B cell (primary cell): ENCODE measurements at regions not wholly inside any gene's neighbourhood (a gene's known extent, or its start where the extent isn't known, plus 50 kb on each side); places are given as distances from the start of the nearest gene placed in this dataset.

Source experiments
- ATAC-seq: fragments of 200-7000 bp; cut with Tn5 transposase; one replicate; pipeline ENCODE4 v1.10.0; 2021; ENCODE audit warnings: low read depth, mild to moderate bottlenecking, moderate number of reproducible peaks, moderate library complexity
- CTCF ChIA-PET: fragments of 350-600 bp; sonication (Branson Sonifier 250); formaldehyde crosslinking; loops from one replicate; lab custom pipeline; 2021; ENCODE audit warnings: antibody characterized with exemption, inconsistent platforms; lab: Charles Lee
- POLR2A ChIA-PET: fragments of 350-600 bp; sonication (Branson Sonifier 250); formaldehyde crosslinking; loops from one replicate; lab custom pipeline; 2021; ENCODE audit warnings: antibody characterized with exemption; lab: Charles Lee
- DNase-seq: peaks from one replicate; pipeline ENCODE4 v3.0.0; 2013
- H2AFZ ChIP-seq: 2 replicates; pipeline ENCODE4 v1.6.1; 2012; ENCODE audit warnings: mild to moderate bottlenecking, low read depth, low read length; ENCODE audit not compliant: insufficient read depth, poor library complexity, severe bottlenecking
- H3K27ac ChIP-seq, 2 donors: 1 replicate in 1 of 2; 2 replicates in 1 of 2; pipeline ENCODE4 v1.5.1; 2012 to 2013; ENCODE audit warnings: low read length in 2 of 2, mild to moderate bottlenecking in 2 of 2, moderate library complexity in 1 of 2
- H3K27me3 ChIP-seq, 4 experiments: fragments of 200-600 bp in 1 of 4; sonication (generic) in 1 of 4; replicated peaks in 1 of 4; 1 replicate in 2 of 4; 2 replicates in 2 of 4; pipeline versions ENCODE4 v1.6.1 to v1.7.0; 2013 to 2016; ENCODE audit warnings: low read length in 3 of 4, mild to moderate bottlenecking in 2 of 4, mixed read lengths in 1 of 4, moderate library complexity in 1 of 4; ENCODE audit not compliant: insufficient read depth in 4 of 4, control insufficient read depth in 3 of 4; ENCODE audit errors: control extremely low read depth in 1 of 4
- H3K36me3 ChIP-seq, 2 experiments: replicated peaks in 1 of 2; 1 replicate in 1 of 2; 2 replicates in 1 of 2; pipeline versions ENCODE4 v1.6.1 to v1.7.1; 2013; ENCODE audit warnings: low read length in 1 of 2; ENCODE audit not compliant: insufficient read depth in 2 of 2, control insufficient read depth in 1 of 2; ENCODE audit errors: control extremely low read depth in 1 of 2, extremely low read depth in 1 of 2
- H3K4me1 ChIP-seq, 2 donors: fragments of 200-600 bp in 1 of 2; sonication (generic) in 1 of 2; 1 replicate in 1 of 2; 2 replicates in 1 of 2; pipeline versions ENCODE4 v1.5.1 to v1.6.1; 2013 to 2017; ENCODE audit warnings: low read length in 2 of 2; ENCODE audit not compliant: control insufficient read depth in 2 of 2, insufficient read depth in 2 of 2
- H3K4me2 ChIP-seq: replicated peaks from 2 replicates; pipeline ENCODE3; 2012; ENCODE audit warnings: mild to moderate bottlenecking, low read depth, low read length; ENCODE audit not compliant: poor library complexity, severe bottlenecking
- H3K4me3 ChIP-seq, 5 experiments: fragments of 200-600 bp in 1 of 5; sonication (generic) in 1 of 5; 1 replicate in 3 of 5; 2 replicates in 2 of 5; pipeline versions ENCODE4 v1.5.1 to v1.7.0; 2011 to 2016; ENCODE audit warnings: low read length in 4 of 5, mild to moderate bottlenecking in 4 of 5, low read depth in 2 of 5, control low read depth in 1 of 5, moderate library complexity in 1 of 5; ENCODE audit not compliant: insufficient read depth in 1 of 5; ENCODE audit errors: control extremely low read depth in 1 of 5, extremely low read depth in 1 of 5
- H3K79me2 ChIP-seq: fragments of 200-600 bp; sonication (generic); one replicate; pipeline ENCODE4 v1.6.0; 2016; ENCODE audit warnings: low read length; ENCODE audit not compliant: control insufficient read depth, insufficient read depth
- H3K9ac ChIP-seq: fragments of 200-600 bp; sonication (generic); 2 replicates; pipeline ENCODE4 v1.6.1; 2017; ENCODE audit warnings: mild to moderate bottlenecking, low read length, moderate library complexity
- H3K9me3 ChIP-seq, 3 donors: one replicate each; pipeline versions ENCODE4 v1.6.1 to v1.7.1; 2013; ENCODE audit warnings: low read length in 2 of 3; ENCODE audit not compliant: control insufficient read depth in 2 of 3, insufficient read depth in 1 of 3; ENCODE audit errors: control extremely low read depth in 1 of 3
- H4K20me1 ChIP-seq: 2 replicates; pipeline ENCODE4 v1.6.0; 2012; ENCODE audit warnings: mild to moderate bottlenecking, low read length; ENCODE audit not compliant: insufficient read depth, control insufficient read depth, poor library complexity, severe bottlenecking
- H3K27ac Mint-ChIP-seq: one replicate; pipeline ENCODE4 v1.8.0; 2021; ENCODE audit warnings: mixed read lengths
- H3K27me3 Mint-ChIP-seq: one replicate; pipeline ENCODE4 v1.8.0; 2021; ENCODE audit warnings: mixed read lengths
- H3K4me1 Mint-ChIP-seq: one replicate; pipeline ENCODE4 v1.8.0; 2021; ENCODE audit warnings: mixed read lengths
- H3K4me3 Mint-ChIP-seq: one replicate; pipeline ENCODE4 v1.8.0; 2021; ENCODE audit warnings: mixed read lengths
- H3K9me3 Mint-ChIP-seq: one replicate; pipeline ENCODE4 v1.8.0; 2022; ENCODE audit warnings: mixed read lengths; ENCODE audit not compliant: insufficient read depth
- CTCF ChIP-seq: fragments of 200-600 bp; IDR thresholded peaks from one replicate; pipeline ENCODE4 v1.8.0; 2022; ENCODE audit warnings: antibody characterized with exemption, mild to moderate bottlenecking
- EZH2 ChIP-seq: IDR thresholded peaks from 2 replicates; pipeline ENCODE4 v1.6.1; 2012; ENCODE audit warnings: borderline replicate concordance, low read depth, mild to moderate bottlenecking, moderate library complexity, low read length; ENCODE audit not compliant: insufficient read depth, poor library complexity, severe bottlenecking
- WGBS: methylation state at CpG from one replicate; pipeline ENCODE4 v1.1.5; 2013; ENCODE audit warnings: missing lambda C conversion rate; ENCODE audit not compliant: insufficient coverage; 5-methylcytosine and 5-hydroxymethylcytosine counted together
- intact Hi-C: fragments of 100-400 bp; cut with micrococcal nuclease; formaldehyde crosslinking; loops from one replicate; pipeline ENCODE4 v1.10.0; 2022

GRCh38 chr2:116842164-116842563 is 972.3 kb upstream of the DDX18 start:
- H4K20me1 ChIP-seq, result no peaks in the 10 kb centered on the region
- peaks cover 0 to 5% (median 0%) of the 10 kb centered on the region in 3 donors for H3K9me3 ChIP-seq
- 90% methylated on average over 2 of the region's 5 CpGs for WGBS
- H3K27ac Mint-ChIP-seq, result no peak overlapping the region
- no peak for ATAC-seq
- no peak overlapping the region for H3K4me3 ChIP-seq
- H3K4me3 Mint-ChIP-seq, result no peak overlapping the region
- no peak for DNase-seq
- no peaks in the 10 kb centered on the region for H3K27me3 ChIP-seq
- H3K36me3 ChIP-seq, result no peaks in the 10 kb centered on the region
- H3K4me1 ChIP-seq, result no peaks in the 10 kb centered on the region
- no peak overlapping the region for H2AFZ ChIP-seq
- POLR2A ChIA-PET, result no interaction called here
- CTCF ChIA-PET, result no interaction called here
- intact Hi-C loops, result no loop called here
- TF ChIP-seq CTCF, result no peak
- TF ChIP-seq EZH2, result no peak
- H3K27me3 Mint-ChIP-seq, result no peaks in the 10 kb centered on the region
- no peak overlapping the region for H3K27ac ChIP-seq
- no peak overlapping the region for H3K4me2 ChIP-seq
- H3K79me2 ChIP-seq, result no peaks in the 10 kb centered on the region
- H3K9ac ChIP-seq, result no peak overlapping the region
- no peaks in the 10 kb centered on the region for H3K4me1 Mint-ChIP-seq
- peaks cover 3% of the 10 kb centered on the region for H3K9me3 Mint-ChIP-seq

GRCh38 chr2:116859708-116860107 is 954.8 kb upstream of the DDX18 start:
- Mint-ChIP-seq H3K4me3 (no peak overlapping the region), H3K4me1 (no peaks in the 10 kb centered on the region), H3K9me3 (peaks cover 14% of the 10 kb centered on the region), H3K27me3 (no peaks in the 10 kb centered on the region), H3K27ac (no peak overlapping the region)
- Histone ChIP-seq H2AFZ (no peak overlapping the region), H3K4me2 (no peak overlapping the region), H3K79me2 (no peaks in the 10 kb centered on the region), H3K36me3 (no peaks in the 10 kb centered on the region), H3K27me3 (no peaks in the 10 kb centered on the region), H4K20me1 (no peaks in the 10 kb centered on the region), H3K9ac (no peak overlapping the region), H3K4me3 (no peak overlapping the region), H3K9me3 (peaks cover 0 to 6% (median 0%) of the 10 kb centered on the region in 3 donors), H3K4me1 (no peaks in the 10 kb centered on the region), H3K27ac (no peak overlapping the region)
- no peak for DNase-seq
- no peak for ATAC-seq
- POLR2A ChIA-PET, result no interaction called here
- TF ChIP-seq CTCF, result no peak
- TF ChIP-seq EZH2, result no peak
- CTCF ChIA-PET, result no interaction called here
- intact Hi-C loops, result no loop called here
- no CpG with 5 or more reads among the region's 4 CpGs for WGBS
